CD4-positive, alpha-beta T cell treated with Interleukin-4 for 1 hour (primary cell): ENCODE measurements at regions not wholly inside any gene's neighbourhood (a gene's known extent, or its start where the extent isn't known, plus 50 kb on each side); places are given as distances from the start of the nearest gene placed in this dataset.

ENCODE experiments used
- DNase-seq, 2 donors: peaks; one replicate each; pipeline ENCODE4 v3.0.0-alpha.2; 2020 to 2022

GRCh38 chr12:65517656-65518210, 239.2 kb downstream of the MSRB3 start:
- DNase-seq, result no peak

GRCh38 chr12:65518771-65519170, 240.3 kb downstream of the MSRB3 start:
- no peak for DNase-seq

- no peak for DNase-seq
These were observed 242.2 kb downstream of the MSRB3 start for GRCh38 chr12:65520658-65521057.

DNA sequence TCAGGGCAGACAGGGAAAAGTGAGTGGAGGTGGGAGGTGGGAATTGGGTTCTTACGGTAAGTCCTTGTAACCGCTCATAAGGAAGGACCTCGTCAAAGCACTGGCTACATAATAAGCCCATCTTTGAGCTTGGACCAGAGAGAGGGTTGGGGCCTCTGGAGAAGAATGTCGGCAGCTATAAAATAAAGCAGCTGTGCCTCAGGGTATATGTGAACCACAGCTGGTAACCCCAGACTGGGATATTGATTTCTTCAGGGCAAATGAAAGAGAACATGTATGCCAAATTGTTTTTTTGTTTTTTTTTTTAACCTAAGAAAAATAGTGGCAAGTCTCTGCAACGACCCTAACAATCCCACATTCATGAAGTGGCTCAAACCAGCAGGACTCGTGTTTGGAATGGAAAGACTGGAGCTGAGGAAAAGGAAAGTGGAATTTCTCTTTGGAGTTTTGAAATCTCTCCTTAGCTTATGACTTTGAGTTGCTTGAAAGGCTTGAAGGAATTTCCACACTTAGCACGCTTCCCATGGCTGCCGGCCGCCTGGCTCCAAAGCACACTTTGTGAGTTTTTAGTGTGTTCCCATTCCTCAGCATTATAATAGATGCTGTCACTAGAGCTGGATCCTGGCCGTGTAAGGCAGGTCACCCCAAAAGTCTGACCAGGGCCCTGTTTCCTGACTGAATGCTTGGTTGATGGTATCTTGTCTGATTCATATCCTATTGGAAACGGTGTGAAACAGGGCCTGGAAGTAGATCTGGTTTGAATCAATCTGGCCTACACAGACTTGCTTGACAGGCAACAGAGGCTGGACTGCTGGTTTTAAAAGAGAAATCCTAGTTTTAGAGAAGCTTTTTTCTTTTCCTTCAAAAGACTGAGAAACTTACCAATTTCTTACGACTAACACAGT, 244.7 kb downstream of the MSRB3 start:
- DNase-seq, result no peak

GRCh38 chr12:65524666-65525065, 246.2 kb downstream of the MSRB3 start:
- no peak for DNase-seq

DNA sequence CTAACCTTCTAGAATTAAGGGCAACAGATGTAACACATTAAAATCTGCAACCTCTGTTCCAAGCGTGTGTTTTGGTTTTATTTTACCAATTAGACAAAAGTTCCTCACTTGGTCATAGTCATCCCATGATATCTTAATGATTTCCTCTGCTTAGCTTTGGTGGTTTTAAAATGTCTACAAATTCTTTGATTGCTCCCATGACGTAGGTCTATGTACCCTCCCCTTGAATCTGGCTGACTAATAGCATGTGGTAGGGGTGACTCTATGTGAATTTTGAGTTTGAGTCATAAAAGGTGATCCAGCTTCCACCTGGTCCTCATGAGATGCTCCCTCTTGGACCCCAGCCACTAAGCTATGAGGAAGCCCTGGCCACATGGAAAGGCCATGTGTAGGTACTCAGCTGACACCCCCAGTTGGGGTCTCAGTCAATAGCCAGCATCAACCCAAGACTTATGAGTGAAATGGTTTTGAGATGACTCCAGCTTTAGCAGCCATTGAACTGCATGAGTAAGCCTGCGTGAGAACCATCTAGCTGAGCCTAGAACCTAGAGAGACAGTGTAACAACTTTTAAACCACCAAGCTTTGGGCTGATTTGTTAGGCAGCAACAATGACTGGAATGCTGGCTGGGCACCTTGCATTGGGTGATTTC, 247.1 kb downstream of the MSRB3 start:
- DNase-seq, result no peak

DNA sequence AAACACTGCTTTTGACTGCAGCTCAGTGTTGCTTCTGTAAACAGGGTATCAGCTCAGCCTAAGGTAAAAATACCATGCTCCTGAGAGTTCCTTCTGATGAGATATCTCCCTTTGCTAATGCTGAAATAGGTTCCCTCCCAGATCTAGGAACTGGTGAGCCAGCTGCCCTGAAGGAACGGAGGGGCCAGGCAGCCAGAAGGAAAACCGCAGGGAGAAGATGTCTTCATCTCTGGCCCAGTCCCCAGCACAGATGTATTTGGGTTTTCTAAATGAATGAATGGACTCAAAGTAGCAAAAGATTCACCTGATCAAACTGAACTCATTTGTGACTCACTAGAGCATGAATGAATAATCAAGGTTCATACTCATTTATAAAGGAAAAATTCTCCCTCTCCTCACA, 247.8 kb downstream of the MSRB3 start:
- no peak for DNase-seq

DNA sequence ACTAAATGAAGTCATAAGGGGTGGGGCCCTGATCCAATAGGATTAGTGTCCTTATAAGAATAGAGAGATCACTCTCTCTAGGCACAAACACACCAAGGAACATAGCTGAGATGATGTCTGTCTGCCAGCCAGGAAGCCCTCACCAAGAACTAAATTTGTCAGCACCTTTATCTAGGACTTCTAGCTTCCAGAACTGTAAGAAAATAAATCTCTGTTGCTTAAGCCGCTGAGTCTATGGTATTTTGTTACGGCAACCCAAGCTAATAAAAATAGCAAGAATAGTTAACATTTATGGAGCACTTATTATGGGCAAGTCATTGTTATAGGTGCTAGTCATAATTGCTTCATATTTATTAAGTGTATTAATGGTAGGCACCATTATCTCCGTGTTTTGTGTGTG, 249.6 kb downstream of the MSRB3 start:
- no peak for DNase-seq

- no peak for DNase-seq
These were observed 250.6 kb downstream of the MSRB3 start for GRCh38 chr12:65529106-65529505.

- no peak for DNase-seq
These were observed 251.4 kb downstream of the MSRB3 start for GRCh38 chr12:65529771-65530435.

DNA sequence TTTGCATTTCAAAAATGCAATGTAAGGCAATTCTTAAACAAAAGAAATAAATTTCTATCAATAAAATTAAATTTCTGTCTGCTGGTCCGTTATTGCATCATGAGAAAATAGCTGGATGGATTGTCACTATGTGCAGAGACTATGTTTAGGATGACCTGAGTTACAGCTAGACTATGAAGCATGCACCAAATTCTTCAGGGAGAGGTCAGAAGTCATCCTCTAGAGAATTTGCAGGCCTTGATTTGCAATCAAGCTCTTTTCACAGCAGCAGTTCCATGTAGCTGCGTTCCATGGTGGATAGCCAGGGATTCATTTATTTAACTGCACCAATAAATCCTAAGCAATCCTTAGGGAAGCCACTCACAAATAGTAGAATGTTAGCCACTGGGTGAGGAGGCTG, 253.7 kb downstream of the MSRB3 start:
- DNase-seq, result no peak

DNA sequence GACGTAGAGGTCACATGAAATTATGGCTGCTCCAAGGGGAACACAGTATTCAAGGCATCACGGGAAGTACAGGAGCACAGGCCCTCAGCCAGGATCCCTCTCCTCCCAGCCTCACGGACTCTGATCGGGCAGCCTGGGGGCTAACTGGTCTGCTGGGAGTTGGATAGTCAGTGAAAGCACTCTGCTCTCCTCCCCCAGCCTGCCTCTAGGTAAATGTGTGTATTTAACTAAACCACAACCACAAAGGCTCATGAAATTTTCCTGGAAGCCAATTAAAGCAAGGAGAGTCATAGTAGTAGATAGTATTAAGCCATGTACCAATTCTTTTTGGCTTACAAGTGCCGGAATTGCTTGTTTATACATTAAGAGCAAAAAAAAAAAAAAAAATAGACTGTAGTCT, 254.3 kb downstream of the MSRB3 start:
- DNase-seq, result no peak

DNA sequence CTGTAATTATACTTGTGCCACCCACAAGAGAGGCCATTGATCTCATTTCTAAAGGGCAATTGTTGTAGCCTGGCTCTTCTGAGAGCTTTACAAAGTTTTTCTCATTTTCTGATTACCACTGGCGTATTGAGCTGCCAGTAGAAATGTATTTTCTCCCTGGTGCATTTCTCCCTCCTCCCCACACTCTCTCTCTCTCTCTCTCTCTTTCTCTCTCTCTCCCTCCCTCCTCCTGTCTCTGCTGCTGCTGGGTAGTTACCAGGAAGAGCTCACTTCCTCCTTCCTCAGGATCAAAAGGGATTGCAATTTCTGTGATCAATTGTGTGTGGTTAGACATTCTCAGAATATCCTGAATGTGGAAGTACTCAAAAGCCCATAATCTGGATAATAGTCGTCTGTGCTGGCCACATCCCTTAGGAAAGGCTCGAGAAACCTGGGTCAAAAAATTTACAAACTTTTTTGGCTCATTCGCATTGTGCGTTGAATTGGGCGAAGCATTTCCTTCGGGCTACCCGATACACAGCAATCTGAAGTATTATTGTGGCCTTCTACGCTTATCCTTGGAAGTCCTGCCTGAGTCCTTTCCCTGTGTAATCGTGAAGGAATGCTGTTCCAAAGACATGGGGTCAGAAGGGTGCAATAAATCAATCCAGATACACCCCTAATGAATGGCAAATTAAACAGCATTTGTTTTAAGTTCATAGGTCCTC, 254.8 kb downstream of the MSRB3 start:
- DNase-seq, result no peak

GRCh38 chr12:65534238-65534841, 255.9 kb downstream of the MSRB3 start:
- no peak for DNase-seq

GRCh38 chr12:65535946-65536345, 257.5 kb downstream of the MSRB3 start:
- no peak for DNase-seq

GRCh38 chr12:65536351-65536750, 257.9 kb downstream of the MSRB3 start:
- DNase-seq, result no peak

- no peak for DNase-seq
These were observed 258.6 kb downstream of the MSRB3 start for GRCh38 chr12:65536876-65537681.

GRCh38 chr12:65537978-65538377, 259.5 kb downstream of the MSRB3 start:
- DNase-seq, result no peak

DNA sequence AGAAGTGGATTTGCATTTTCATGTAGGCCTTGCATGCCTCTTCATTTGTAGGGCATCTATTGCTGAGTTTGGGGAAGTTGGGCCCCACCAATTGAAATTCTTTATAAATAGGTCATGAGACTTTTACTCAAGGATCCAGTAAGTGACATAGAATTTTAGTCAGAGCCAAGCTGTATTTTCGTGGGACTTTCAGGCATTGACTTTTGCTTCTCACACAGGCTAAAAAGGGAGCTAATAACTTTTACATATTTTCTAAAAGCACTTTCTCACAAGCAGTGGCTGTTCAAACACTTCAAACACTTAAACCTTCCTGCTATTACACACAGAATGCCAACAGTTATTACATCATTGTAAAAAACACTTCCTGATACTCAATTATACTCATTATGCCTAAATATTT, 260.5 kb downstream of the MSRB3 start:
- DNase-seq, result no peak

DNA sequence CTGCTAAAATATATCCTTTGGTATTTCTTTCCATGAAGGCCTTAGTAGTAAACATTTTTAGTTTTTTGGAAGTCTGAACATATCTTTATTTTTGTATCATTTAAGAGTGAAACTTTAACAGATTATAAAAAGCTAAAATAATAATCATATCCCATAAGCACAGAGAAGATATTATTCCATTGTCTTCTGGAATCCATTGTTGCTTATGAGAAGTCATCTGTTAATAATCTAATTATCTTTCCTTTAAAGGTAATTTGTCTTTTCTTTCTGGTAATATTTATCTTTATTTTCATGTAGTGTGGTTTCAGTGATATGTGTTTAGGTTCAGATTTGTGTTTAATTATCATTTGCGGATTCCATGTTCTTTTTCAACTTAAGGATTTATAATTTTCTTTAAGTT, 261.7 kb downstream of the MSRB3 start:
- no peak for DNase-seq

- no peak for DNase-seq
These were observed 268.0 kb downstream of the MSRB3 start for GRCh38 chr12:65546528-65546927.
